WTC11 (cell line): ENCODE measurements at regions not wholly inside any gene's neighbourhood (a gene's known extent, or its start where the extent isn't known, plus 50 kb on each side); places are given as distances from the start of the nearest gene placed in this dataset.

Source experiments
- CTCF ChIP-seq: fragments of 200-600 bp; IDR thresholded peaks from 2 replicates; pipeline ENCODE4 v1.8.0; 2022; ENCODE audit warnings: antibody characterized with exemption
- HMGXB4 ChIP-seq: sonication (generic); formaldehyde crosslinking; IDR thresholded peaks from 2 replicates; pipeline ENCODE4 v1.8.1; 2023; ENCODE audit warnings: mild to moderate bottlenecking, moderate library complexity, missing genetic modification reagents
- TEAD1 ChIP-seq: sonication (generic); formaldehyde crosslinking; IDR thresholded peaks from 2 replicates; pipeline ENCODE4 v1.8.0; 2022; ENCODE audit warnings: mild to moderate bottlenecking, missing genetic modification reagents

GRCh38 chr11:79937676-79938334, 497.0 kb upstream of the TENM4 start:
- no peak for TF ChIP-seq CTCF
- TF ChIP-seq HMGXB4 (CRISPR knock-in tag), result no peak
- no peak for TF ChIP-seq TEAD1 (CRISPR knock-in tag)
